K562 (cell line): ENCODE measurements at regions not wholly inside any gene's neighbourhood (a gene's known extent, or its start where the extent isn't known, plus 50 kb on each side); places are given as distances from the start of the nearest gene placed in this dataset.

Source experiments
- CEBPB ChIP-seq: fragments of 450-650 bp; IDR thresholded peaks from 2 replicates; pipeline ENCODE4 v1.6.1; 2016; ENCODE audit warnings: missing genetic modification characterization, missing compliant biosample characterization
- CTCF ChIP-seq, 3 experiments: IDR thresholded peaks in 2 of 3; conservative IDR thresholded peaks in 1 of 3; 2 replicates each; pipeline ENCODE4 v1.5.1; 2011 to 2012; ENCODE audit warnings: low read length in 3 of 3, mild to moderate bottlenecking in 3 of 3, control low read depth in 2 of 3, improper control_type of control experiment in 1 of 3, inconsistent platforms in 1 of 3, low read depth in 1 of 3, mixed read lengths in 1 of 3, moderate library complexity in 1 of 3; ENCODE audit not compliant: insufficient read depth in 2 of 3
- FOSL1 ChIP-seq: fragments of 200-800 bp; sonication (Bioruptor generic); conservative IDR thresholded peaks from 2 replicates; pipeline ENCODE4 v1.6.1; 2016; ENCODE audit warnings: missing genetic modification characterization, missing compliant biosample characterization
- HDAC6 ChIP-seq: IDR thresholded peaks from 2 replicates; pipeline ENCODE4 v1.6.1; 2012; ENCODE audit warnings: low read depth, mild to moderate bottlenecking, control low read depth, inconsistent platforms, low read length, moderate library complexity
- MEF2D ChIP-seq: conservative IDR thresholded peaks from 2 replicates; pipeline ENCODE4 v1.6.1; 2016; ENCODE audit warnings: low read depth, missing genetic modification characterization, missing compliant biosample characterization
- SIN3B ChIP-seq: fragments of 450-650 bp; IDR thresholded peaks from 2 replicates; pipeline ENCODE4 v1.6.1; 2017; ENCODE audit warnings: low read depth, mild to moderate bottlenecking, moderate library complexity
- SIX5 ChIP-seq, 2 experiments: IDR thresholded peaks; 2 replicates each; pipeline ENCODE4 v1.6.1; 2011; ENCODE audit warnings: low read length in 2 of 2, borderline replicate concordance in 1 of 2, low read depth in 1 of 2, mild to moderate bottlenecking in 1 of 2, moderate library complexity in 1 of 2; ENCODE audit not compliant: insufficient read depth in 1 of 2
- TBL1XR1 ChIP-seq, 2 experiments: IDR thresholded peaks; 2 replicates each; pipeline ENCODE4 v1.6.1; 2012; ENCODE audit warnings: improper control_type of control experiment in 2 of 2, low read length in 2 of 2, mild to moderate bottlenecking in 1 of 2
- TCF7L2 ChIP-seq: fragments of 150-350 bp; IDR thresholded peaks from 2 replicates; pipeline ENCODE4 v1.6.1; 2016; ENCODE audit warnings: low read depth, mild to moderate bottlenecking, low read length, moderate library complexity
- THAP7 ChIP-seq: fragments of 250-450 bp; sonication (Bioruptor Pico); IDR thresholded peaks from 2 replicates; pipeline ENCODE4 v1.5.0; 2021
- USF2 ChIP-seq: sonication (generic); formaldehyde crosslinking; IDR thresholded peaks from 2 replicates; pipeline ENCODE4 v1.5.0; 2020; ENCODE audit warnings: missing genetic modification reagents
- ZNF655 ChIP-seq: fragments of 250-450 bp; sonication (Bioruptor Pico); IDR thresholded peaks from 2 replicates; pipeline ENCODE4 v1.5.0; 2021

GRCh38 chr4:120526033-120526432 is 396.5 kb downstream of the PRDM5 start:
- no peak for TF ChIP-seq MEF2D (tag)
- TF ChIP-seq FOSL1, result no peak
- TF ChIP-seq CEBPB (tag), result no peak
- no peak for TF ChIP-seq TBL1XR1 (IDR thresholded peaks at IDR 0.05; ENCODE audit: low read length in 2 of 2)
- TF ChIP-seq HDAC6, result no peak
- TF ChIP-seq SIN3B, result no peak
- no peak for TF ChIP-seq SIX5 (IDR thresholded peaks at IDR 0.05; ENCODE audit: borderline replicate concordance in 1 of 2, insufficient read depth in 1 of 2, low read depth in 1 of 2, low read length in 2 of 2)
- no peak for TF ChIP-seq USF2 (CRISPR knock-in tag)
- TF ChIP-seq TCF7L2, result no peak
- no peak for TF ChIP-seq CTCF (IDR thresholded peaks at IDR 0.05 in 2 of 3, conservative IDR thresholded peaks at IDR 0.05 in 1 of 3; ENCODE audit: insufficient read depth in 2 of 3, low read depth in 1 of 3, low read length in 3 of 3)
- TF ChIP-seq THAP7, result no peak
- TF ChIP-seq ZNF655 (CRISPR knock-in tag), result no peak
